ENCODE measurements at regions not wholly inside any gene's neighbourhood (a gene's known extent, or its start where the extent isn't known, plus 50 kb on each side); places are given as distances from the start of the nearest gene placed in this dataset.

GRCh38 chr5:24385070-24385469 lies 259.7 kb downstream of the CDH10 start:
- Histone ChIP-seq H3K4me3 (ENCODE audit: low read length) (no peak overlapping the region), H3K36me3 (ENCODE audit: control insufficient read depth, insufficient read depth, low read length) (no peaks in the 10 kb centered on the region), H3K27me3 (ENCODE audit: control insufficient read depth, insufficient read depth, low read length) (no peaks in the 10 kb centered on the region), H3K27ac (ENCODE audit: low read length) (no peak overlapping the region), H3K9me3 (ENCODE audit: control insufficient read depth, insufficient read depth, low read length) (no peaks in the 10 kb centered on the region), H3K4me1 (ENCODE audit: control insufficient read depth, insufficient read depth, low read length) (no peaks in the 10 kb centered on the region)
- WGBS (ENCODE audit: insufficient coverage, insufficient read length): no CpG with 5 or more reads among the region's 3 CpGs
- no peak for DNase-seq (ENCODE audit: low read depth, low spot score)

GRCh38 chr5:24385617-24386016 lies 259.2 kb downstream of the CDH10 start:
- Histone ChIP-seq H3K27me3 (ENCODE audit: control insufficient read depth, insufficient read depth, low read length) (no peaks in the 10 kb centered on the region), H3K27ac (ENCODE audit: low read length) (no peak overlapping the region), H3K4me3 (ENCODE audit: low read length) (no peak overlapping the region), H3K36me3 (ENCODE audit: control insufficient read depth, insufficient read depth, low read length) (no peaks in the 10 kb centered on the region), H3K9me3 (ENCODE audit: control insufficient read depth, insufficient read depth, low read length) (no peaks in the 10 kb centered on the region), H3K4me1 (ENCODE audit: control insufficient read depth, insufficient read depth, low read length) (no peaks in the 10 kb centered on the region)
- WGBS (ENCODE audit: insufficient coverage, insufficient read length): no CpG with 5 or more reads among the region's 1 CpG
- DNase-seq (ENCODE audit: low read depth, low spot score): no peak

- H3K9me3 ChIP-seq (ENCODE audit: control insufficient read depth, insufficient read depth, low read length): no peaks in the 10 kb centered on the region
- no peak overlapping the region for H3K4me3 ChIP-seq (ENCODE audit: low read length)
- no peaks in the 10 kb centered on the region for H3K27me3 ChIP-seq (ENCODE audit: control insufficient read depth, insufficient read depth, low read length)
- H3K4me1 ChIP-seq (ENCODE audit: control insufficient read depth, insufficient read depth, low read length): no peaks in the 10 kb centered on the region
- H3K36me3 ChIP-seq (ENCODE audit: control insufficient read depth, insufficient read depth, low read length): no peaks in the 10 kb centered on the region
- no peak overlapping the region for H3K27ac ChIP-seq (ENCODE audit: low read length)
- no peak for DNase-seq (ENCODE audit: low read depth, low spot score)
- WGBS (ENCODE audit: insufficient coverage, insufficient read length): no CpG with 5 or more reads among the region's 5 CpGs
Measured at GRCh38 chr5:24388448-24388847, 256.3 kb downstream of the CDH10 start.

- no peaks in the 10 kb centered on the region for H3K4me1 ChIP-seq (ENCODE audit: control insufficient read depth, insufficient read depth, low read length)
- H3K36me3 ChIP-seq (ENCODE audit: control insufficient read depth, insufficient read depth, low read length): no peaks in the 10 kb centered on the region
- WGBS (ENCODE audit: insufficient coverage, insufficient read length): no CpG with 5 or more reads among the region's 4 CpGs
- no peaks in the 10 kb centered on the region for H3K9me3 ChIP-seq (ENCODE audit: control insufficient read depth, insufficient read depth, low read length)
- no peak overlapping the region for H3K4me3 ChIP-seq (ENCODE audit: low read length)
- no peak for DNase-seq (ENCODE audit: low read depth, low spot score)
- no peak overlapping the region for H3K27ac ChIP-seq (ENCODE audit: low read length)
- H3K27me3 ChIP-seq (ENCODE audit: control insufficient read depth, insufficient read depth, low read length): no peaks in the 10 kb centered on the region
Measured at GRCh38 chr5:24389968-24390367, 254.8 kb downstream of the CDH10 start.

- Histone ChIP-seq H3K36me3 (ENCODE audit: control insufficient read depth, insufficient read depth, low read length) (no peaks in the 10 kb centered on the region), H3K4me3 (ENCODE audit: low read length) (no peak overlapping the region), H3K27ac (ENCODE audit: low read length) (no peak overlapping the region), H3K27me3 (ENCODE audit: control insufficient read depth, insufficient read depth, low read length) (no peaks in the 10 kb centered on the region), H3K4me1 (ENCODE audit: control insufficient read depth, insufficient read depth, low read length) (no peaks in the 10 kb centered on the region), H3K9me3 (ENCODE audit: control insufficient read depth, insufficient read depth, low read length) (no peaks in the 10 kb centered on the region)
- WGBS (ENCODE audit: insufficient coverage, insufficient read length): no CpG with 5 or more reads among the region's 7 CpGs
- no peak for DNase-seq (ENCODE audit: low read depth, low spot score)
Measured at GRCh38 chr5:24391816-24392215, 253.0 kb downstream of the CDH10 start.

GRCh38 chr5:24397601-24398000 lies 247.2 kb downstream of the CDH10 start:
- H3K27me3 ChIP-seq (ENCODE audit: control insufficient read depth, insufficient read depth, low read length): no peaks in the 10 kb centered on the region
- no peak overlapping the region for H3K4me3 ChIP-seq (ENCODE audit: low read length)
- H3K9me3 ChIP-seq (ENCODE audit: control insufficient read depth, insufficient read depth, low read length): no peaks in the 10 kb centered on the region
- DNase-seq (ENCODE audit: low read depth, low spot score): no peak
- H3K27ac ChIP-seq (ENCODE audit: low read length): no peak overlapping the region
- no peaks in the 10 kb centered on the region for H3K4me1 ChIP-seq (ENCODE audit: control insufficient read depth, insufficient read depth, low read length)
- no peaks in the 10 kb centered on the region for H3K36me3 ChIP-seq (ENCODE audit: control insufficient read depth, insufficient read depth, low read length)
- no CpG with 5 or more reads among the region's 6 CpGs for WGBS (ENCODE audit: insufficient coverage, insufficient read length)

- no peak overlapping the region for H3K27ac ChIP-seq (ENCODE audit: low read length)
- no peak overlapping the region for H3K4me3 ChIP-seq (ENCODE audit: low read length)
- DNase-seq (ENCODE audit: low read depth, low spot score): no peak
- H3K4me1 ChIP-seq (ENCODE audit: control insufficient read depth, insufficient read depth, low read length): no peaks in the 10 kb centered on the region
- no peaks in the 10 kb centered on the region for H3K36me3 ChIP-seq (ENCODE audit: control insufficient read depth, insufficient read depth, low read length)
- no peaks in the 10 kb centered on the region for H3K9me3 ChIP-seq (ENCODE audit: control insufficient read depth, insufficient read depth, low read length)
- no CpG with 5 or more reads among the region's 3 CpGs for WGBS (ENCODE audit: insufficient coverage, insufficient read length)
- H3K27me3 ChIP-seq (ENCODE audit: control insufficient read depth, insufficient read depth, low read length): no peaks in the 10 kb centered on the region
Measured at GRCh38 chr5:24401773-24402172, 243.0 kb downstream of the CDH10 start.

- no peaks in the 10 kb centered on the region for H3K27me3 ChIP-seq (ENCODE audit: control insufficient read depth, insufficient read depth, low read length)
- H3K4me1 ChIP-seq (ENCODE audit: control insufficient read depth, insufficient read depth, low read length): no peaks in the 10 kb centered on the region
- no CpG with 5 or more reads among the region's 3 CpGs for WGBS (ENCODE audit: insufficient coverage, insufficient read length)
- no peak overlapping the region for H3K27ac ChIP-seq (ENCODE audit: low read length)
- H3K36me3 ChIP-seq (ENCODE audit: control insufficient read depth, insufficient read depth, low read length): no peaks in the 10 kb centered on the region
- H3K9me3 ChIP-seq (ENCODE audit: control insufficient read depth, insufficient read depth, low read length): no peaks in the 10 kb centered on the region
- no peak for DNase-seq (ENCODE audit: low read depth, low spot score)
- H3K4me3 ChIP-seq (ENCODE audit: low read length): no peak overlapping the region
Measured at GRCh38 chr5:24407466-24407865, 237.3 kb downstream of the CDH10 start.

GRCh38 chr5:24428345-24428744 lies 216.4 kb downstream of the CDH10 start:
- no peaks in the 10 kb centered on the region for H3K4me1 ChIP-seq (ENCODE audit: control insufficient read depth, insufficient read depth, low read length)
- no peak for DNase-seq (ENCODE audit: low read depth, low spot score)
- H3K36me3 ChIP-seq (ENCODE audit: control insufficient read depth, insufficient read depth, low read length): no peaks in the 10 kb centered on the region
- no peaks in the 10 kb centered on the region for H3K27me3 ChIP-seq (ENCODE audit: control insufficient read depth, insufficient read depth, low read length)
- H3K9me3 ChIP-seq (ENCODE audit: control insufficient read depth, insufficient read depth, low read length): no peaks in the 10 kb centered on the region
- H3K4me3 ChIP-seq (ENCODE audit: low read length): no peak overlapping the region
- no peak overlapping the region for H3K27ac ChIP-seq (ENCODE audit: low read length)
- WGBS (ENCODE audit: insufficient coverage, insufficient read length): no CpG with 5 or more reads among the region's 1 CpG

- Histone ChIP-seq H3K9me3 (ENCODE audit: control insufficient read depth, insufficient read depth, low read length) (no peaks in the 10 kb centered on the region), H3K4me3 (ENCODE audit: low read length) (no peak overlapping the region), H3K27me3 (ENCODE audit: control insufficient read depth, insufficient read depth, low read length) (no peaks in the 10 kb centered on the region), H3K27ac (ENCODE audit: low read length) (no peak overlapping the region), H3K4me1 (ENCODE audit: control insufficient read depth, insufficient read depth, low read length) (no peaks in the 10 kb centered on the region), H3K36me3 (ENCODE audit: control insufficient read depth, insufficient read depth, low read length) (no peaks in the 10 kb centered on the region)
- WGBS (ENCODE audit: insufficient coverage, insufficient read length): no CpG with 5 or more reads among the region's 3 CpGs
- DNase-seq (ENCODE audit: low read depth, low spot score): no peak
Measured at GRCh38 chr5:24433555-24433954, 211.2 kb downstream of the CDH10 start.
